Uterus (tissue), 3 donors: ENCODE measurements at regions not wholly inside any gene's neighbourhood (a gene's known extent, or its start where the extent isn't known, plus 50 kb on each side); places are given as distances from the start of the nearest gene placed in this dataset.

Experiments used
- DNase-seq, 2 donors: peaks; one replicate each; pipeline ENCODE4 v3.0.0-alpha.2; 2019 to 2020
- H3K27ac ChIP-seq, 2 donors: fragments of 200-600 bp; sonication (generic); 1 replicate in 1 of 2; 2 replicates in 1 of 2; pipeline ENCODE4 v1.5.1; 2016 to 2018
- H3K27me3 ChIP-seq, 2 donors: fragments of 200-600 bp; sonication (generic); one replicate each; pipeline ENCODE4 v1.5.1; 2018 to 2019; ENCODE audit warnings: control low read depth in 1 of 2
- H3K36me3 ChIP-seq, 2 donors: fragments of 200-600 bp; sonication (generic); one replicate each; pipeline ENCODE4 v1.5.1; 2019; ENCODE audit warnings: control low read depth in 1 of 2
- H3K4me1 ChIP-seq, 2 donors: fragments of 200-600 bp; sonication (generic); one replicate each; pipeline ENCODE4 v1.5.1; 2018 to 2019; ENCODE audit warnings: control low read depth in 1 of 2
- H3K4me3 ChIP-seq, 2 donors: fragments of 200-600 bp; sonication (generic); 1 replicate in 1 of 2; 2 replicates in 1 of 2; pipeline ENCODE4 v1.5.1; 2018 to 2019; ENCODE audit warnings: mild to moderate bottlenecking in 1 of 2
- H3K9me3 ChIP-seq, 2 donors: fragments of 200-600 bp; sonication (generic); one replicate each; pipeline ENCODE4 v1.5.1; 2019; ENCODE audit warnings: control low read depth in 1 of 2
- POLR2A ChIP-seq, 2 donors: fragments of 450-650 bp; IDR thresholded peaks; one replicate each; pipeline ENCODE4 v1.6.1; 2016; ENCODE audit warnings: antibody characterized with exemption in 2 of 2, mild to moderate bottlenecking in 1 of 2, moderate library complexity in 1 of 2
- intact Hi-C: fragments of 100-400 bp; cut with DNase I; formaldehyde crosslinking; loops from one replicate; pipeline ENCODE4 v1.15.1; 2023; ENCODE audit warnings: low total_unique reads
- TF ChIP-seq, protein P1 (sequence below), 4 experiments: fragments of 200-600 bp in 2 of 4; fragments of 450-650 bp in 2 of 4; sonication (generic) in 2 of 4; IDR thresholded peaks; one replicate each; pipeline ENCODE4 v1.5.1; 2016 to 2019; ENCODE audit warnings: antibody characterized with exemption in 4 of 4, mild to moderate bottlenecking in 2 of 4, moderate library complexity in 1 of 4
- donor health status: DM: yes; HTN: yes; CAD: no.

DNA sequence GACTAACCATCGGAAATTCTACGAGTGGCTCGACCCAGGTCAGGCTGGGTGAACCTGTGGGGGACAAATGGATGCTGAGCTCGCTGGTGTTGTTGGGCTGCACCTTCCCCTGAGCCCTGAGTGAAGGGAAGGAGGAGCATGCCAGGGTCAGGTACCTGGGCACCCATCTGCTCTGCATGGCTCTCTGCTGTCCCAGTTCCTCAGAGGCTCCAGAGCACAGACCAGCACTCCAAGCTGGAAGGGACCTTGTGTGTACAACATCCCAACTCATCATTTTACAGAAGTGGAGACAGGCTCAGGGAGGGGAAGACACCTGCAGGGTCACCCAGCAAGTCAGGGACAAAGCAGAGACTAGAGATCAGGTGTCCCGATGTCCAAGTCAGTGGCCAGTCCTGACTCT lies 84.9 kb upstream of the NLRP1 start:
- Histone ChIP-seq H3K9me3 (no peaks in the 10 kb centered on the region), H3K4me1 (no peaks in the 10 kb centered on the region), H3K4me3 (no peak overlapping the region), H3K27ac (no peak overlapping the region), H3K36me3 (no peaks in the 10 kb centered on the region), H3K27me3 (no peaks in the 10 kb centered on the region)
- intact Hi-C loops: no loop called here
- no peak for TF ChIP-seq POLR2A (IDR thresholded peaks at IDR 0.05)
- TF ChIP-seq, protein P1, sequence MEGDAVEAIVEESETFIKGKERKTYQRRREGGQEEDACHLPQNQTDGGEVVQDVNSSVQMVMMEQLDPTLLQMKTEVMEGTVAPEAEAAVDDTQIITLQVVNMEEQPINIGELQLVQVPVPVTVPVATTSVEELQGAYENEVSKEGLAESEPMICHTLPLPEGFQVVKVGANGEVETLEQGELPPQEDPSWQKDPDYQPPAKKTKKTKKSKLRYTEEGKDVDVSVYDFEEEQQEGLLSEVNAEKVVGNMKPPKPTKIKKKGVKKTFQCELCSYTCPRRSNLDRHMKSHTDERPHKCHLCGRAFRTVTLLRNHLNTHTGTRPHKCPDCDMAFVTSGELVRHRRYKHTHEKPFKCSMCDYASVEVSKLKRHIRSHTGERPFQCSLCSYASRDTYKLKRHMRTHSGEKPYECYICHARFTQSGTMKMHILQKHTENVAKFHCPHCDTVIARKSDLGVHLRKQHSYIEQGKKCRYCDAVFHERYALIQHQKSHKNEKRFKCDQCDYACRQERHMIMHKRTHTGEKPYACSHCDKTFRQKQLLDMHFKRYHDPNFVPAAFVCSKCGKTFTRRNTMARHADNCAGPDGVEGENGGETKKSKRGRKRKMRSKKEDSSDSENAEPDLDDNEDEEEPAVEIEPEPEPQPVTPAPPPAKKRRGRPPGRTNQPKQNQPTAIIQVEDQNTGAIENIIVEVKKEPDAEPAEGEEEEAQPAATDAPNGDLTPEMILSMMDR (IDR thresholded peaks at IDR 0.05): no peak
- no peak for DNase-seq

DNA sequence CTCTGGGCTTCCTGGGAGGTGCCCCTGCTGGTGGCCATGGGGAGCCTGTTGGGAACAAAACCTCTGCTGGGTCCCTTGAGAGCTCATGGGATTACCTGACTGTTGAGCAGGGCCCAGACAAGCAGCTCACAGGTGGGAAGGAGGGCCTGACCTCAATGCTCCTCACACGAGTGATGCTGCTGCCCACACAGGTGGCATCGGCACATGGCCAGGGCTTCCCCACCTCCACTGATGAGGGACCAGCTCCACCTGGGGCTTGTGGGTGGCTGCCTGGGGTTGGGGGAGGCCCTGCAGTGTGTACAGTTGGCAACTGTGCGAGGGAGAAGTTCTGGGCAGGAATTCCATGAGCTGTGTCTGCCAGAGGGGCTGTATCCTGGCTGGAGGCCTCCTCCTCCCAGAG lies 87.8 kb upstream of the NLRP1 start:
- DNase-seq: no peak
- intact Hi-C loops: no loop called here
- no peaks in the 10 kb centered on the region for H3K36me3 ChIP-seq
- H3K27me3 ChIP-seq: no peaks in the 10 kb centered on the region
- no peak overlapping the region for H3K4me3 ChIP-seq
- TF ChIP-seq POLR2A (IDR thresholded peaks at IDR 0.05): no peak
- TF ChIP-seq, protein P1 (IDR thresholded peaks at IDR 0.05): no peak
- H3K4me1 ChIP-seq: no peaks in the 10 kb centered on the region
- H3K27ac ChIP-seq: no peak overlapping the region
- no peaks in the 10 kb centered on the region for H3K9me3 ChIP-seq

DNA sequence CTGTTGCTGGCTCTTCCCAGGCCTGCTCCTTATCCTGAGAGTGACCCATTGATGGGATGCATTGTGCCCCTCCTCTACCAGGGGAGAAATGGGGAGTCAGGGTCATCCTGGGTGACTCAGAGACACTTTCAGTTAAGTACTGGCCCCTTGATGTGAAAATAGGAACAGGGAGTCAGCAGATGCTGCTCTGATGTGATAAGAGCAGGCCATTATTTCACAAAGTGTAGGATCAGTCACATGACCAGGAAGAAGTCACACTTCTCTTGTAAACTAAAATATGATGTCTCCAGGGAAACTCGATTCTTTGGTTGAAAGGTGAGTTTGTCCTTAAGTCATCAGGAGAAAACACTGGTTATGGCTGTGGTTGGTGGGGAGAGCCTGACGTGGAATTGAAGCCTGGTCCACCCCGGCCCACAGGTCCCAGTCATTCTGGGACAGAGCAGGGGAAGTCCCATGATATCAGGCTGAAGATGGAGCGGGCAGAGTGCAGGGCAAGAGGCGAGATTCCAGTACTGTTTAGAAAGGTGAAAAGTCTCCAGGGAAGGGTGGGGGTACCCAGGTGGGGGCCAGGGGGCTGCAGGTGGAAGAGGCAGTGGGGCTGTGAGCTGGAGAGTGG lies 88.6 kb upstream of the NLRP1 start:
- Histone ChIP-seq H3K4me3 (no peak overlapping the region), H3K36me3 (no peaks in the 10 kb centered on the region), H3K9me3 (no peaks in the 10 kb centered on the region), H3K4me1 (no peaks in the 10 kb centered on the region), H3K27me3 (no peaks in the 10 kb centered on the region), H3K27ac (no peak overlapping the region)
- TF ChIP-seq, protein P1 (IDR thresholded peaks at IDR 0.05): no peak
- no peak for TF ChIP-seq POLR2A (IDR thresholded peaks at IDR 0.05)
- intact Hi-C loops: no loop called here
- DNase-seq: no peak

DNA sequence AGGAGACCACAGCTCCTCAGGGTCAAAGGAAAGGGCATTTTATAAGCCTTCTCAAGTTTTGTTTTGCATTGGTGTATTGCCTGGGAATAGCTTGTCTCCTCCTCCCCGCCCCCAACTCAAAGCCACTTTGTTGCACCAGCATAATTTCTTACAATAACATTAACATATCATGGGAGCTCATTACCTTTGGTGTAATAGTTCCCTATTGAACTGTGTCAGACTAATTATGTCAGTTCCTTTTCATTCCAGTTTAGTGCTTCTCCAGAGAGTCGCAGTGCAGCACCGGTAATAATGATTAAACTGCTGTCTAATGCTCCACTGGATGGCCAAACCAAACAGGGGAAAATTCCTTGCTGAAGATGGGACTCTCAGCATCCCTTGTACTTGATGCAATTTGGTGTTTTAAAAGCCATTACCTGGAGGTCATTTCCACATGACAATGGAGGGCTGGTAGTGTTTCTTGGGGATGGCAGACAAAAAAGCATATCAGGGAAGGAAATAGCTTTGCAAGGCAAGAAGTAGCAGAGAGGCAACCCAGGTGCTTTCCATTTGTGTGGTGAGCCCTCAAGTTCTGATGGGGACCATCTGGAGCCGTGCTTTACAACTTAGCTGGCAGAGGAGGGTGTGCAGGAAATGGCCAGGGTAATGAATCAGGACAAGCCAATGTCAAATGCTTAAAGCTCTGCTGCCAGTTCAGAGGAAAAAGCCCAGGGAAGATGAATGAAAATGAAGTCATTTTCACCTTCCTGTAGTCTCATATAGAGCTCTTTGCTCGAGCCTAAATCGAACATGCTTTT lies 91.5 kb upstream of the NLRP1 start:
- intact Hi-C loops: no loop called here
- no peak overlapping the region for H3K27ac ChIP-seq
- no peaks in the 10 kb centered on the region for H3K36me3 ChIP-seq
- no peaks in the 10 kb centered on the region for H3K4me1 ChIP-seq
- DNase-seq: no peak
- no peak overlapping the region for H3K4me3 ChIP-seq
- TF ChIP-seq POLR2A (IDR thresholded peaks at IDR 0.05): no peak
- TF ChIP-seq, protein P1 (IDR thresholded peaks at IDR 0.05): no peak
- H3K27me3 ChIP-seq: no peaks in the 10 kb centered on the region
- H3K9me3 ChIP-seq: no peaks in the 10 kb centered on the region

DNA sequence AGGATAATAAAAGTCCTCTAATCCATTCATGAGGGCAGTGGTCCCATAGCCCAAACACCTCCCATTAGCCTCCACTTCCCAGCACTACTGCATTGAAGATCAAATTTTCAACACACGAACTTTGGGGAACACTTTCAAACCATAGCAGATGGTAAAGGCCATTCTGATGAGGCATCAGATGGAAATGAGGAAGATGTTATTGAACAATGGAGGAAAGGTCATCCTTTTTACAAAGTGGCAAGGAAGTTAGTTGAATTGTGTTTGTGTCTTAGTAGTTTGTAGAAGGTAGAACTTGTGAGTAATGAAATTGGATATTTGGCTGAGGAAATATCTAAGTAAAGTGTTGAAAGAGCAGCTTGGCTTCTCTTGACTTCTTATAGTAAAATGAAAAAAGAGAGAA lies 93.3 kb upstream of the NLRP1 start:
- H3K4me3 ChIP-seq: no peak overlapping the region
- no peaks in the 10 kb centered on the region for H3K27me3 ChIP-seq
- no peaks in the 10 kb centered on the region for H3K9me3 ChIP-seq
- no peak for DNase-seq
- no peaks in the 10 kb centered on the region for H3K36me3 ChIP-seq
- TF ChIP-seq, protein P1 (IDR thresholded peaks at IDR 0.05): no peak
- TF ChIP-seq POLR2A (IDR thresholded peaks at IDR 0.05): no peak
- no peaks in the 10 kb centered on the region for H3K4me1 ChIP-seq
- intact Hi-C loops: no loop called here
- H3K27ac ChIP-seq: no peak overlapping the region
